HG02981 (cell line): ENCODE measurements at regions not wholly inside any gene's neighbourhood (a gene's known extent, or its start where the extent isn't known, plus 50 kb on each side); places are given as distances from the start of the nearest gene placed in this dataset.
"Not testable (repeated sequence)": the region's sequence is repeated elsewhere in the genome, so short reads cannot be mapped to it uniquely, and the experiment has no call there.

ENCODE experiments used
- ATAC-seq: cut with Tn5 transposase; IDR thresholded peaks from one replicate; pipeline ENCODE4 v1.9.1; 2021; ENCODE audit warnings: mild to moderate bottlenecking, moderate library complexity; ENCODE audit not compliant: unreplicated experiment

- ATAC-seq = peak; percentile 35
Measured at GRCh38 chr1:234962340-234962989, 166.2 kb downstream of the TOMM20 start.

- peak; percentile 18 for ATAC-seq
Measured at GRCh38 chr1:234961456-234962339, 166.9 kb downstream of the TOMM20 start.

GRCh38 chr1:234960722-234961455, 167.7 kb downstream of the TOMM20 start:
- no peak for ATAC-seq

GRCh38 chr1:234958706-234959657, 169.7 kb downstream of the TOMM20 start:
- ATAC-seq = no peak

GRCh38 chr1:234958066-234958705, 170.5 kb downstream of the TOMM20 start:
- no peak for ATAC-seq

GRCh38 chr1:234957330-234958065, 171.1 kb downstream of the TOMM20 start:
- no peak for ATAC-seq

- ATAC-seq = no peak
Measured at GRCh38 chr1:234956821-234957329, 171.8 kb downstream of the TOMM20 start.

GRCh38 chr1:234955107-234955731, 173.4 kb downstream of the TOMM20 start:
- ATAC-seq = peak; percentile 39

GRCh38 chr1:234954613-234955012, 174.0 kb downstream of the TOMM20 start:
- ATAC-seq = peak; percentile 21

GRCh38 chr1:234953655-234954405, 174.8 kb downstream of the TOMM20 start:
- ATAC-seq = no peak

- no peak for ATAC-seq
Measured at GRCh38 chr1:234950598-234950997, 178.0 kb downstream of the TOMM20 start.

- ATAC-seq = not testable (repeated sequence)
Measured at GRCh38 chr1:234949528-234949927, 179.1 kb downstream of the TOMM20 start.

- ATAC-seq = peak; percentile 53
Measured at GRCh38 chr1:234944439-234945344, 183.9 kb downstream of the TOMM20 start.

- ATAC-seq = no peak
Measured at GRCh38 chr1:234943836-234944402, 184.7 kb downstream of the TOMM20 start.

- ATAC-seq = no peak
Measured at GRCh38 chr1:234942879-234943506, 185.6 kb downstream of the TOMM20 start.

- ATAC-seq = no peak
Measured at GRCh38 chr1:234942012-234942332, 186.7 kb downstream of the TOMM20 start.
